Skeletal muscle tissue (tissue), 3 donors: ENCODE measurements at regions not wholly inside any gene's neighbourhood (a gene's known extent, or its start where the extent isn't known, plus 50 kb on each side); places are given as distances from the start of the nearest gene placed in this dataset.

Experiments used
- H3K27ac ChIP-seq: one replicate; pipeline ENCODE4 v1.7.0; 2013; ENCODE audit warnings: mild to moderate bottlenecking, low read depth, low read length, inconsistent platforms
- H3K27me3 ChIP-seq, 3 donors: one replicate each; pipeline ENCODE4 v1.7.0; 2013; ENCODE audit warnings: low read length in 3 of 3; ENCODE audit not compliant: control insufficient read depth in 3 of 3, insufficient read depth in 3 of 3
- H3K36me3 ChIP-seq, 3 donors: one replicate each; pipeline ENCODE4 v1.7.0; 2013; ENCODE audit warnings: low read length in 3 of 3; ENCODE audit not compliant: control insufficient read depth in 3 of 3, insufficient read depth in 3 of 3
- H3K4me1 ChIP-seq, 3 donors: one replicate each; pipeline ENCODE4 v1.7.0; 2013; ENCODE audit warnings: low read length in 3 of 3, mild to moderate bottlenecking in 3 of 3; ENCODE audit not compliant: control insufficient read depth in 3 of 3, insufficient read depth in 3 of 3
- H3K4me3 ChIP-seq, 3 donors: one replicate each; pipeline ENCODE4 v1.7.0; 2013; ENCODE audit warnings: low read length in 3 of 3
- H3K9ac ChIP-seq, 3 donors: one replicate each; pipeline ENCODE4 v1.7.0; 2013; ENCODE audit warnings: low read length in 3 of 3, mild to moderate bottlenecking in 3 of 3, moderate library complexity in 2 of 3, low read depth in 1 of 3
- H3K9me3 ChIP-seq, 3 donors: one replicate each; pipeline ENCODE4 v1.7.0; 2013; ENCODE audit warnings: low read length in 3 of 3; ENCODE audit not compliant: control insufficient read depth in 3 of 3
- donor health status: Osteomylitis.

DNA sequence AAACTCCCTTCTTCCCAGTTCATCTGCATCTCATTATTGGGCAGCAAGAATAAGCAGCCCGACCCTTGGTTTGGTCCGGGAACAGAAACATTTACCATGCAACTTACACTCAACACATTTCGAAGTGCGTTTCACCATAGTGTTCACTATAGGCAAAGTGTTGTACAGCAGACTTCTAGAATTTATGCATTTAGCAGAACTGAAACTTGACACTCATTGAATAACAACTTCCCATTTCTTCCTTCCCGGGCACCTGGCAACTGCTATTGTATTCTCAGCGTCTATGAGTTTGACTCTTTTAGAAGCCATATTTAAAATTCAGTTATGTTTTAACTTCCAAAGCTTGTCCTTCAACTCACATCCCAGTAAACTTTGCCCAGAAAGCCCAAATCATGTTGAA is 840.6 kb downstream of the NLGN4X start:
- Histone ChIP-seq H3K27me3 (no peaks in the 10 kb centered on the region), H3K9me3 (no peaks in the 10 kb centered on the region), H3K4me3 (no peak overlapping the region)

DNA sequence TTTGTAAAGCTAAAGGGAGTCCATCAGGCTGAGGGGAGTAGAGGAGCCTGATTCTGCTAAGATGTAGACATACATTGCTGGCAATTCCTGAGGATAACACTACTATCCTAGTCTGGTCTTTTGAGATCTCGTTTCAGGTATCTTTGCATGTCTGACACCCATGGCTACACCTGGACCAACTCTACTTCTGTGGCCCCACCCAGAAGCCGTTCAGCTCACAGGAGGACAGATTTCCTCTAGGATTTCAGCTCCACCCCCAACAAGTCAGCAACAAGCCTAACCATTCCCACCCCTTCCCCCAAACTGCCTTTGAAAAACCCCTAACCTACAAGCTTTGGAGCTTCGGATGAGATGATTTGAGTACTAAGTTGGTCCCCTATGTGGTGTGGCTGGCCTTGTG is 848.2 kb downstream of the NLGN4X start:
- Histone ChIP-seq H3K36me3 (no peaks in the 10 kb centered on the region), H3K9ac (no peak overlapping the region), H3K9me3 (no peaks in the 10 kb centered on the region), H3K4me1 (no peaks in the 10 kb centered on the region), H3K4me3 (no peak overlapping the region), H3K27ac (no peak overlapping the region), H3K27me3 (no peaks in the 10 kb centered on the region)

More for the DNA sequence above, 840.6 kb downstream of the NLGN4X start:
- no peak overlapping the region for H3K9ac ChIP-seq
- H3K36me3 ChIP-seq = no peaks in the 10 kb centered on the region
- H3K4me1 ChIP-seq = no peaks in the 10 kb centered on the region
- H3K27ac ChIP-seq = no peak overlapping the region

DNA sequence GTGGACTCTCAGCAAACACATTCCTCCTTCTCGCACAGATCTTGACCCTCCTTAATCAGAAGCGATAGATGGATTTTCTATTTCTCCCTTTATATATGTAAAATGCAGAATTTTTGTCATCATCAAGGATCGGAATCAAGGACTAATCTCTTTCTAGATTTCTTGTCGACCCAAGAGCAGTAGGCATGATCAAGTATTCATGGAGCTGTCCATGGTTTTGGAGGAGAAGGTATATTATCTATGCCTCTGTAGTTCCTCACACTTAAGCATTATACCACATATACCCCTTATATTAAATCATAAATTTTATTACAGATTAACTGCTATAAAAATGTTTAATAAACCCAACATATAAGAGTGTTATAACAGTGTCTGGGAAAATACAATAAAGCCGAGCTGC is 886.8 kb downstream of the NLGN4X start:
- H3K9me3 ChIP-seq = peaks cover 0 to 4% (median 0%) of the 10 kb centered on the region in 3 donors
- H3K4me1 ChIP-seq = no peaks in the 10 kb centered on the region
- no peak overlapping the region for H3K9ac ChIP-seq
- no peak overlapping the region for H3K27ac ChIP-seq
- H3K27me3 ChIP-seq = no peaks in the 10 kb centered on the region
- no peak overlapping the region for H3K4me3 ChIP-seq
- H3K36me3 ChIP-seq = no peaks in the 10 kb centered on the region

DNA sequence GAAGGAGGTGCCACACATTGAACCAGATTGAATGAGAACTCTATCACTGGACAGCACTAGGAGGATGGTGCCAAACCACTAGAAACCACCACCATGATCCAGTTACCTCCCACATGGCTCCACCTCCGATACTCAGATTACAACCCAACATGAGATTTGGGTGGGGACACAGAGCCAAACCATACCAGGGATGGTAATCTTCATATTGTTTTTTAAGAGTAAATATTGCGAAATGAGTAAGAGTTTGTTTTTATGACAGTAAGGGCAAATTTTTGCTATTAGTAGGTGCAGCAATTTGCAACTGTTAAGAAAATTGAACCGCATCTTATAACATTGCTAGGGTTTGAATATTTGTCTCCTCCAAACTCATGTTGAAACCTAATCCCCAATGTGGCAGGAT is 891.5 kb downstream of the NLGN4X start:
- no peaks in the 10 kb centered on the region for H3K9me3 ChIP-seq

GRCh38 chrX:5324546-5324945 is 904.1 kb downstream of the NLGN4X start:
- H3K36me3 ChIP-seq = no peaks in the 10 kb centered on the region
- no peaks in the 10 kb centered on the region for H3K9me3 ChIP-seq
- H3K4me1 ChIP-seq = no peaks in the 10 kb centered on the region
- no peak overlapping the region for H3K27ac ChIP-seq
- no peaks in the 10 kb centered on the region for H3K27me3 ChIP-seq
- H3K4me3 ChIP-seq = no peak overlapping the region
- no peak overlapping the region for H3K9ac ChIP-seq

More for the DNA sequence above, 891.5 kb downstream of the NLGN4X start:
- H3K9ac ChIP-seq = no peak overlapping the region
- no peaks in the 10 kb centered on the region for H3K36me3 ChIP-seq
- no peak overlapping the region for H3K27ac ChIP-seq
- H3K4me1 ChIP-seq = no peaks in the 10 kb centered on the region
- no peak overlapping the region for H3K4me3 ChIP-seq
- no peaks in the 10 kb centered on the region for H3K27me3 ChIP-seq

DNA sequence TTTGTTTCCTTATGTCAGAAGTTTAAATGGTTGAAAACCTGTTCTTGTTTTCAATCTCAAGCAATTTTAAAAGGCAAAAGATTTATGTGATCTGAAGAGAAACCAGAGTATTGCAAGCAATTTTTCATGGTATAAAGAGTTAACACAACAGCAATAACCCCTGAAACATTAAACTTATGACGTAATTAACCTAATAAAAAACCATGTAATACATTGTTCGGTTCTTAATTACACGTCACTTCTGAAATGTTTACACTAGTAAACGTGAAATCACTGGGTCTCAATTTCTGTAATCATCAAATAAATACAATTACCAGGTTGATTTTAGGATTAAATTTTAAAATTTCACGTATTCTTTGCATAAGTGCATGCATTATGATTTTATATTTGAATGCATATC is 914.5 kb downstream of the NLGN4X start:
- no peak overlapping the region for H3K4me3 ChIP-seq
- no peaks in the 10 kb centered on the region for H3K27me3 ChIP-seq
- H3K9ac ChIP-seq = no peak overlapping the region
- H3K27ac ChIP-seq = no peak overlapping the region
- H3K36me3 ChIP-seq = no peaks in the 10 kb centered on the region
- no peaks in the 10 kb centered on the region for H3K9me3 ChIP-seq
- no peaks in the 10 kb centered on the region for H3K4me1 ChIP-seq

DNA sequence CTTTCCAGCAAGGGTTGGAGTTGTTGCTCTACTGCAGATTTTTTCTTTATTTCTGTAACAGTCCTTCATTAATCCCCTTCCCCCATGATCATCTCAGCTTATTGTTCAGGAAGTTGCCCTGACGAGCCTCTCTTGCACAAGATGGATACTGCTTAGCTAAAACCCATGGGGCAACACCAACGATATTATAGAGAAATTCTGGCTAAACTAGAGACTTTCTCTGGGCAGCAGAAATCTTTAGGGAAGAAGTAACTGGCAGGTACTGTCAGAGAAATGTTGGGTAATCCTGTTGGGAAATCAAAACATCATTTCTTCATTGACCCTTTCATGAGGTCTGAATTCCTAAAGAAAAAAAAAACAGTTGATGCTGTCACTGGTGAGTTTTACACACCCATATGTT is 921.3 kb downstream of the NLGN4X start:
- Histone ChIP-seq H3K27me3 (no peaks in the 10 kb centered on the region), H3K27ac (no peak overlapping the region), H3K4me1 (no peaks in the 10 kb centered on the region), H3K9me3 (no peaks in the 10 kb centered on the region), H3K4me3 (no peak overlapping the region), H3K9ac (no peak overlapping the region), H3K36me3 (no peaks in the 10 kb centered on the region)

DNA sequence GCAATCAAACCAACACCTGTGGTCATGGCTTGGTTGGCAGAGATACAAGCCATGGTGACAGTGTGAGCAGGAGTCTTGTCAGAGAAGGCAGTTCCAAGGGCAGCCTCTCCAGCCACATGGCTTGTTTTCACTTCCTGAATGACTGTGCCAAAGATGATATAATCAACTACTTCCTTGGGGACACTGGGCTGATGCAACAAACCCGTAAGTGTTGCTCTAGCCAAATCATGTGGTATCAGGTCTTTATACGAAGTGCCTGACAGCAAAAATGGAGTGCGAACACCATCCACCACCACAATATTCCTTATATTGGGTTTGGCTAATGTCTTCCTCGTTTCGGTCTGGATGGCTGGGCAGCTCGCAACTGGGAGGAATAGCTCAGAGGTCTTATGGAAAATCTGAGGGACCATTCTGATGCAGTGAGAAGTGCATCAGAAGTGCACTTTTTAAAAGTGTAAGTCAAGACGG is 922.0 kb downstream of the NLGN4X start:
- no peaks in the 10 kb centered on the region for H3K9me3 ChIP-seq
- H3K27me3 ChIP-seq = no peaks in the 10 kb centered on the region
- no peaks in the 10 kb centered on the region for H3K36me3 ChIP-seq
- no peak overlapping the region for H3K27ac ChIP-seq
- no peaks in the 10 kb centered on the region for H3K4me1 ChIP-seq
- no peak overlapping the region for H3K9ac ChIP-seq
- no peak overlapping the region for H3K4me3 ChIP-seq

GRCh38 chrX:5305452-5305851 is 923.2 kb downstream of the NLGN4X start:
- Histone ChIP-seq H3K27ac (no peak overlapping the region), H3K4me3 (no peak overlapping the region), H3K9me3 (no peaks in the 10 kb centered on the region), H3K4me1 (no peaks in the 10 kb centered on the region), H3K9ac (no peak overlapping the region), H3K27me3 (no peaks in the 10 kb centered on the region), H3K36me3 (no peaks in the 10 kb centered on the region)

DNA sequence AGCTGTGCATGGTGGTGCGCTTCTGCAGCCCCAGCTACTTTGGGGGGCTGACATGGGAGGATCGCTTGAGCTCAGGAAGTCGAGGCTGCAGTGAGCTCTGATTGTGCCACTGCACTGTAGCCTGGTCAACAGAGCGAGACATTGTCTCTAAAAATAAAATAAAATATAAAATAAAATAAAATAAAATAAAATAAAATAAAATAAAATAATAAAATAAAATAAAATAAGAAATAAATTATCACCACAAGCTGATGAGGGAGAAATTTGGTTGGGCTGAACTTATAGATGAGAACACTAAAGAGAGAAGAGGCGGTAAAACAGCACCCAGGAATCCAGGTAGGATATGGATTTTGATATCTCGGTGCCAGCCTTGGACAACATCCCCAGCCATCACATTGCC is 933.7 kb downstream of the NLGN4X start:
- Histone ChIP-seq H3K9ac (no peak overlapping the region), H3K4me1 (no peaks in the 10 kb centered on the region), H3K27me3 (no peaks in the 10 kb centered on the region), H3K9me3 (peaks cover 0 to 3% (median 0%) of the 10 kb centered on the region in 3 donors), H3K36me3 (no peaks in the 10 kb centered on the region), H3K4me3 (no peak overlapping the region), H3K27ac (no peak overlapping the region)

GRCh38 chrX:5290635-5291034 is 938.0 kb downstream of the NLGN4X start:
- no peak overlapping the region for H3K4me3 ChIP-seq
- H3K36me3 ChIP-seq = no peaks in the 10 kb centered on the region
- H3K27me3 ChIP-seq = no peaks in the 10 kb centered on the region

More at GRCh38 chrX:5290635-5291034, 938.0 kb downstream of the NLGN4X start:
- Histone ChIP-seq H3K4me1 (no peaks in the 10 kb centered on the region), H3K27ac (no peak overlapping the region), H3K9ac (no peak overlapping the region), H3K9me3 (peaks cover 0 to 3% (median 0%) of the 10 kb centered on the region in 3 donors)
